ENCODE measurements at regions not wholly inside any gene's neighbourhood (a gene's known extent, or its start where the extent isn't known, plus 50 kb on each side); places are given as distances from the start of the nearest gene placed in this dataset.

- TF ChIP-seq CTCF (IDR thresholded peaks at IDR 0.05) (no peak), EZH2 (IDR thresholded peaks at IDR 0.05; ENCODE audit: borderline replicate concordance, insufficient read depth, low read depth, low read length, poor library complexity, severe bottlenecking) (no peak)
These were observed 444.5 kb downstream of the CMPK2 start for GRCh38 chr2:6421138-6421730.

Data from B cell (primary cell).